Hepatocyte (in vitro differentiated cells): ENCODE measurements at regions not wholly inside any gene's neighbourhood (a gene's known extent, or its start where the extent isn't known, plus 50 kb on each side); places are given as distances from the start of the nearest gene placed in this dataset.
A peak's percentile ranks its signal among the peaks of the same experiment; 100 is the strongest.

Source experiments
- DNase-seq: peaks from one replicate; pipeline ENCODE4 v3.0.0-alpha.2; 2016; ENCODE audit warnings: low spot score
- H2AFZ ChIP-seq: fragments of 200-600 bp; sonication (generic); 2 replicates; pipeline ENCODE4 v1.6.0; 2016; ENCODE audit warnings: antibody characterized with exemption, mild to moderate bottlenecking
- H3K27ac ChIP-seq: fragments of 200-600 bp; sonication (generic); 2 replicates; pipeline ENCODE4 v1.5.1; 2016; ENCODE audit warnings: mild to moderate bottlenecking
- H3K27me3 ChIP-seq: fragments of 200-600 bp; sonication (generic); 2 replicates; pipeline ENCODE4 v1.6.1; 2016
- H3K36me3 ChIP-seq: fragments of 200-600 bp; sonication (generic); replicated peaks from 2 replicates; pipeline ENCODE4 v1.5.1; 2016; ENCODE audit warnings: low read depth; ENCODE audit not compliant: insufficient read depth
- H3K4me1 ChIP-seq: fragments of 200-600 bp; sonication (generic); 2 replicates; pipeline ENCODE4 v1.5.1; 2016; ENCODE audit warnings: mild to moderate bottlenecking, moderate library complexity; ENCODE audit not compliant: insufficient read depth
- H3K4me2 ChIP-seq: fragments of 200-600 bp; sonication (generic); 2 replicates; pipeline ENCODE4 v1.6.0; 2016
- H3K4me3 ChIP-seq: fragments of 200-600 bp; sonication (generic); 2 replicates; pipeline ENCODE4 v1.5.1; 2016; ENCODE audit warnings: mild to moderate bottlenecking
- H3K79me2 ChIP-seq: fragments of 200-600 bp; sonication (generic); 2 replicates; pipeline ENCODE4 v1.6.0; 2017; ENCODE audit warnings: mild to moderate bottlenecking
- H3K9me2 ChIP-seq: fragments of 200-600 bp; sonication (generic); replicated peaks from 2 replicates; pipeline ENCODE4 v1.6.0; 2017; ENCODE audit warnings: mild to moderate bottlenecking; ENCODE audit not compliant: insufficient read depth
- H3K9me3 ChIP-seq: fragments of 200-600 bp; sonication (generic); 2 replicates; pipeline ENCODE4 v1.5.1; 2016; ENCODE audit warnings: low read depth, mild to moderate bottlenecking
- H4K20me1 ChIP-seq: fragments of 200-600 bp; sonication (generic); 2 replicates; pipeline ENCODE4 v1.6.0; 2016; ENCODE audit warnings: mild to moderate bottlenecking; ENCODE audit not compliant: insufficient read depth, poor library complexity, severe bottlenecking
- EZH2 ChIP-seq: fragments of 200-600 bp; sonication (generic); IDR thresholded peaks from 2 replicates; pipeline ENCODE4 v1.6.1; 2016; ENCODE audit warnings: antibody characterized with exemption, mild to moderate bottlenecking, borderline replicate concordance
- EZH2phosphoT487 ChIP-seq: fragments of 200-600 bp; sonication (generic); IDR thresholded peaks from one replicate; pipeline ENCODE4 v1.6.1; 2018; ENCODE audit warnings: antibody characterized with exemption, mild to moderate bottlenecking, low read depth, moderate library complexity; ENCODE audit not compliant: unreplicated experiment, severe bottlenecking
- WGBS: methylation state at CpG from one replicate; pipeline ENCODE4 v1.1.6; 2016; ENCODE audit warnings: low lambda C conversion rate; ENCODE audit errors: missing lambda C conversion rate; 5-methylcytosine and 5-hydroxymethylcytosine counted together
- TF ChIP-seq, protein P1 (sequence below): fragments of 200-600 bp; sonication (generic); IDR thresholded peaks from 2 replicates; pipeline ENCODE4 v1.5.1; 2016; ENCODE audit warnings: antibody characterized with exemption, mild to moderate bottlenecking; ENCODE audit not compliant: poor library complexity

DNA sequence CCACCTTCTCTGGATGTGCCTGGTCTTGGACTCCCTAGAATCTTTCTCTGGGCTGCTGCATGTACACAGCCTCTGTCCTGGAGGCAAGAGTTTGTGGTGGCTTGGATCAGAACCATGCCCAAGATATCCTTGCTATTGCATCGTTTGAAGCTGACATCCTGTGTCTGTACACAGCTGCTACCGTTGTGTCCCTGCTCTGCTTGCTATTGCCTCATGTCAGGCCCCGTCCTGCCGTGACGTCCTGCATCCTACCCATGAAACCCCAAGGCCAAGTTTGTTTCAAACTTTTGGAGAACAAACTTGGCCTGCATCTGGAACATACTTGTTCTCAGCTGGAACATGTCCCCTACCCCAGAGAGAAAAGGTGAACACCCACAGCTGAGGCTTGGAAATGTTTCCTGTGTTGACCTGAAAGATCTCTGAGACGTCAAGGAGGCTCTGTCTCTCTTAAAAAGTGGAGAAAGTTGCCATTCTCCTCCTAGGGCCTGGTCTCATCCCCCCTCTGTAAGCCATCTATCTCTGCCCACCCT, 78.1 kb downstream of the HFE start:
- WGBS: 87% methylated on average over 6 of the region's 6 CpGs
- TF ChIP-seq EZH2: no peak
- no peak for TF ChIP-seq EZH2phosphoT487
- TF ChIP-seq, protein P1, sequence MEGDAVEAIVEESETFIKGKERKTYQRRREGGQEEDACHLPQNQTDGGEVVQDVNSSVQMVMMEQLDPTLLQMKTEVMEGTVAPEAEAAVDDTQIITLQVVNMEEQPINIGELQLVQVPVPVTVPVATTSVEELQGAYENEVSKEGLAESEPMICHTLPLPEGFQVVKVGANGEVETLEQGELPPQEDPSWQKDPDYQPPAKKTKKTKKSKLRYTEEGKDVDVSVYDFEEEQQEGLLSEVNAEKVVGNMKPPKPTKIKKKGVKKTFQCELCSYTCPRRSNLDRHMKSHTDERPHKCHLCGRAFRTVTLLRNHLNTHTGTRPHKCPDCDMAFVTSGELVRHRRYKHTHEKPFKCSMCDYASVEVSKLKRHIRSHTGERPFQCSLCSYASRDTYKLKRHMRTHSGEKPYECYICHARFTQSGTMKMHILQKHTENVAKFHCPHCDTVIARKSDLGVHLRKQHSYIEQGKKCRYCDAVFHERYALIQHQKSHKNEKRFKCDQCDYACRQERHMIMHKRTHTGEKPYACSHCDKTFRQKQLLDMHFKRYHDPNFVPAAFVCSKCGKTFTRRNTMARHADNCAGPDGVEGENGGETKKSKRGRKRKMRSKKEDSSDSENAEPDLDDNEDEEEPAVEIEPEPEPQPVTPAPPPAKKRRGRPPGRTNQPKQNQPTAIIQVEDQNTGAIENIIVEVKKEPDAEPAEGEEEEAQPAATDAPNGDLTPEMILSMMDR: no peak
- Histone ChIP-seq H3K36me3 (no peaks in the 10 kb centered on the region), H3K27me3 (no peaks in the 10 kb centered on the region), H3K4me3 (no peak overlapping the region), H3K4me2 (no peak overlapping the region), H3K4me1 (no peaks in the 10 kb centered on the region), H3K27ac (no peak overlapping the region), H3K9me2 (no peaks in the 10 kb centered on the region), H3K79me2 (peaks cover 51% of the 10 kb centered on the region), H3K9me3 (no peaks in the 10 kb centered on the region), H4K20me1 (peaks cover 14% of the 10 kb centered on the region), H2AFZ (no peak overlapping the region)
- DNase-seq: no peak

DNA sequence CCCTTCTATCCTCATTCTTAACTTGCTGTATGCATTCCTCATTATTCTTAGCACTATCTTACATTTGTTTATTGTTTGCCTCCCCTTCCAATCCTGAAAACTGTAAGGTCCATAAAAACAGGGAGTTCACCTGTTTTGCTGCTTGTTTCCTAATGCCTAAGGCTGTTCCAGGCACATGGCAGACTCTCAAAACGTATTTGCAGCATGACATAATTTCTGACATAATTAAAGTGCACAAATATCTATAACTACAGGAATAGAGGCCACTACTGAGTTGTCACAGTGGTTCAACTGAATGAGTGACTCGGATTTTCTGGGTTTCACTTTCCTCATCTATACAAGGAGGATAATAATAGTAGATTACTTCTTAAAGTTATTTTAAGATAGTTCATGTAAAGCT, 83.0 kb downstream of the HFE start:
- 80% methylated on average over 2 of the region's 2 CpGs for WGBS
- Histone ChIP-seq H3K9me2 (no peaks in the 10 kb centered on the region), H2AFZ (no peak overlapping the region), H3K36me3 (no peaks in the 10 kb centered on the region), H3K4me3 (no peak overlapping the region), H4K20me1 (no peaks in the 10 kb centered on the region), H3K4me2 (no peak overlapping the region), H3K27ac (no peak overlapping the region), H3K4me1 (peaks cover 8% of the 10 kb centered on the region), H3K9me3 (no peaks in the 10 kb centered on the region), H3K27me3 (no peaks in the 10 kb centered on the region), H3K79me2 (peaks cover 26% of the 10 kb centered on the region)
- DNase-seq: no peak
- TF ChIP-seq EZH2: no peak
- TF ChIP-seq, protein P1: no peak
- TF ChIP-seq EZH2phosphoT487: no peak

DNA sequence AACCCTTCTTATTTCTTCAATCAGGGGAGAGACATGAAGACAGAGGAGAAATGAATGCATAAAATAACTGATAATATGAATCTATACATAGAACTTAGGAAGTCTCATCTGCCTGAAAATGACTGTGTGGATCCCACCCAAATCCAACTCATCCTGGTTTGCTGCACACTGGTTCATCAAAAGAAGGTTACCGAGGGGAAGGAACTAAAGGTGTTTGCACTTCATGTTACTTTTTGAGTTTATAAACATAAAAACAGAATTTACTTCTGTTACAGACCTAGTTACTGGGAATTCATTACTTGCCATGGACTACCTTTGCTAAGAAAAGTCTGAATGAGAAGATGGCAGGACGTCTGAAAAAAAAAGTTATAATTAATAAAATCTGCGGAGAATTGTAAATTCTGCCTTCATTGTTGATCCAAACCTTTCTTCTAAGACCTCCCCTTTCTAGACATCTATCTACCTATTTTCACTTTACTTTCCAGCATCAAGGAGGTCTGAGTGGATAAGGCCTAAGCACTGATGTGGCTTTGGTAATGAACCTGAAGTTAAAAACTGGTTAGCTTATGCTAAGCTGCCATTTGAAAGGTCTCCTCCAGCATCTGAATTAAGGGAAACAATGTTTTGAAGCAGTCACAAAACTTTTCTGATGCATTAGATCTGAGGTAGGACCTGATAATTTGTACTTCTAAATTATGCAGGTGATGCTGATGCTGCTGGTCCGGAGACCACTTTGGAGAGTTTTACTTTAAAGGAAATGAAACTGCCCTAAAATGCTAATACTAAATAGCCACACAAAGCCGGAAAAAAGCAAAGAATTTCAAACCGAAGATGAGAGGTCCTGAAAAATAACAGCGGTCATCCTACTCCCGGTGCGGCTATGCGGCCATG, 84.0 kb downstream of the HFE start:
- H3K9me3 ChIP-seq: no peaks in the 10 kb centered on the region
- no peak for DNase-seq
- peaks cover 26% of the 10 kb centered on the region for H3K79me2 ChIP-seq
- peak overlapping the region; percentile 71 for H3K4me3 ChIP-seq
- no peaks in the 10 kb centered on the region for H3K36me3 ChIP-seq
- 32% methylated on average over 10 of the region's 10 CpGs for WGBS
- peak overlapping the region; percentile 79 for H3K4me2 ChIP-seq
- H3K27me3 ChIP-seq: no peaks in the 10 kb centered on the region
- H3K4me1 ChIP-seq: peaks cover 8% of the 10 kb centered on the region
- TF ChIP-seq EZH2phosphoT487: no peak
- no peak for TF ChIP-seq EZH2
- TF ChIP-seq, protein P1: no peak
- H4K20me1 ChIP-seq: no peaks in the 10 kb centered on the region
- no peaks in the 10 kb centered on the region for H3K9me2 ChIP-seq
- peak overlapping the region; percentile 96 for H3K27ac ChIP-seq
- H2AFZ ChIP-seq: peak overlapping the region; percentile 68
